ENCODE measurements at regions not wholly inside any gene's neighbourhood (a gene's known extent, or its start where the extent isn't known, plus 50 kb on each side); places are given as distances from the start of the nearest gene placed in this dataset.
"Not testable (repeated sequence)": the region's sequence is repeated elsewhere in the genome, so short reads cannot be mapped to it uniquely, and the experiment has no call there.

DNA sequence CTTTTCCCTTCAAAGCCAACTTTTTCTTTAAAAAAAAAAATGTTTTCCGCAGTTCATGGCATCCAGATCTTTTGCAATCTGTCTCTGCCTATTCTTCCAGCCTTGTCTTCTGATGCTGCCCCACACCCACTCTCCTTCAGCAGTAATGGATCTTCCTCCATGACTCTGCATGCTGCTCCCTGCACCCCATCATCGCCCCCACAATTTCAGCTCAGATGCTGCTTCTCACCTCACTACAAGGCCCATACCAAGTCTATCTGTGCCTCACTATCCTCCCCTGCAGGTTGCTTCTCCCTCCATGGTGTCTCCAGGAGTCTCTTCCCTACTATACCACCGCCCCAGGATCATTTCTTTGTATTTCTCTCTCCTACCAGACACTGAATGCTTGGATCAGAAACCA is 260.6 kb downstream of the ANAPC1 start:
- WGBS (ENCODE audit: low lambda C conversion rate, missing lambda C conversion rate) = 97% methylated on average over 3 of the region's 3 CpGs
- Histone ChIP-seq H4K20me1 (ENCODE audit: insufficient read depth, poor library complexity, severe bottlenecking) (no peaks in the 10 kb centered on the region), H2AFZ (no peak overlapping the region), H3K9me2 (replicated peaks; ENCODE audit: insufficient read depth) (no peaks in the 10 kb centered on the region), H3K27me3 (no peaks in the 10 kb centered on the region), H3K4me2 (no peak overlapping the region), H3K27ac (no peak overlapping the region), H3K79me2 (no peaks in the 10 kb centered on the region), H3K4me3 (no peak overlapping the region), H3K9me3 (ENCODE audit: low read depth) (no peaks in the 10 kb centered on the region), H3K36me3 (replicated peaks; ENCODE audit: insufficient read depth, low read depth) (no peaks in the 10 kb centered on the region), H3K4me1 (ENCODE audit: insufficient read depth) (peaks cover under 1% of the 10 kb centered on the region)
- TF ChIP-seq EZH2 (IDR thresholded peaks at IDR 0.05; ENCODE audit: borderline replicate concordance) = no peak
- no peak for TF ChIP-seq EZH2phosphoT487 (IDR thresholded peaks at IDR 0.05; ENCODE audit: low read depth, severe bottlenecking, unreplicated experiment)
- TF ChIP-seq CTCF (IDR thresholded peaks at IDR 0.05; ENCODE audit: poor library complexity) = no peak
- DNase-seq (ENCODE audit: low spot score) = no peak

- no peaks in the 10 kb centered on the region for H3K27me3 ChIP-seq
- no peaks in the 10 kb centered on the region for H3K79me2 ChIP-seq
- H4K20me1 ChIP-seq (ENCODE audit: insufficient read depth, poor library complexity, severe bottlenecking) = no peaks in the 10 kb centered on the region
- no peaks in the 10 kb centered on the region for H3K36me3 ChIP-seq (replicated peaks; ENCODE audit: insufficient read depth, low read depth)
- H3K4me2 ChIP-seq = no peak overlapping the region
- no peaks in the 10 kb centered on the region for H3K9me2 ChIP-seq (replicated peaks; ENCODE audit: insufficient read depth)
- 74% methylated on average over 3 of the region's 3 CpGs for WGBS (ENCODE audit: low lambda C conversion rate, missing lambda C conversion rate)
- H3K4me1 ChIP-seq (ENCODE audit: insufficient read depth) = no peaks in the 10 kb centered on the region
- peak; percentile 53 for DNase-seq (ENCODE audit: low spot score)
- peak overlapping the region; percentile 68 for H3K27ac ChIP-seq
- H3K9me3 ChIP-seq (ENCODE audit: low read depth) = no peaks in the 10 kb centered on the region
- no peak overlapping the region for H2AFZ ChIP-seq
- TF ChIP-seq CTCF (IDR thresholded peaks at IDR 0.05; ENCODE audit: poor library complexity) = no peak
- no peak for TF ChIP-seq EZH2phosphoT487 (IDR thresholded peaks at IDR 0.05; ENCODE audit: low read depth, severe bottlenecking, unreplicated experiment)
- TF ChIP-seq EZH2 (IDR thresholded peaks at IDR 0.05; ENCODE audit: borderline replicate concordance) = no peak
- no peak overlapping the region for H3K4me3 ChIP-seq
Measured at GRCh38 chr2:111624411-111625156, 259.4 kb downstream of the ANAPC1 start.

DNA sequence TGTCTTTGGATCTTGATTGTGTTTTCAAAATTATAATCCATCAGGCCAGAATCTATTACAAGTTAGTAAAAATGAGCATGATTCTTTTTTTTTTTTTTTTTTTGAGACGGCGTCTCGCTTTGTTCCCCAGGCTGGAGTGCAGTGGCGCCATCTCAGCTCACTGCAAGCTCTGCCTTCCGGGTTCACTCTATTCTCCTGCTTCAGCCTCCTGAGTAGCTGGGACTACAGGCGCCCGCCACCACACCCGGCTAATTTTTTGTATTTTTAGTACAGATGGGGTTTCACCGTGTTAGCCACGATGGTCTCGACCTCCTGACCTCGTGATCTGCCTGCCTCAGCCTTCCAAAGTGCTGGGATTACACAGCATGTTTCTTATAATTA is 258.8 kb downstream of the ANAPC1 start:
- not testable (repeated sequence) for H3K9me3 ChIP-seq (ENCODE audit: low read depth); H2AFZ ChIP-seq; H3K4me3 ChIP-seq; H4K20me1 ChIP-seq (ENCODE audit: insufficient read depth, poor library complexity, severe bottlenecking); H3K4me1 ChIP-seq (ENCODE audit: insufficient read depth); H3K79me2 ChIP-seq; H3K36me3 ChIP-seq (replicated peaks; ENCODE audit: insufficient read depth, low read depth); DNase-seq (ENCODE audit: low spot score); H3K9me2 ChIP-seq (replicated peaks; ENCODE audit: insufficient read depth); H3K27me3 ChIP-seq; H3K4me2 ChIP-seq
- WGBS (ENCODE audit: low lambda C conversion rate, missing lambda C conversion rate) = 93% methylated on average over 8 of the region's 12 CpGs
- H3K27ac ChIP-seq = peak overlapping the region; percentile 68

GRCh38 chr2:111626037-111626864 is 257.7 kb downstream of the ANAPC1 start:
- H4K20me1 ChIP-seq (ENCODE audit: insufficient read depth, poor library complexity, severe bottlenecking) = no peaks in the 10 kb centered on the region
- no peaks in the 10 kb centered on the region for H3K4me1 ChIP-seq (ENCODE audit: insufficient read depth)
- no peak for DNase-seq (ENCODE audit: low spot score)
- TF ChIP-seq CTCF (IDR thresholded peaks at IDR 0.05; ENCODE audit: poor library complexity) (no peak), EZH2 (IDR thresholded peaks at IDR 0.05; ENCODE audit: borderline replicate concordance) (no peak), EZH2phosphoT487 (IDR thresholded peaks at IDR 0.05; ENCODE audit: low read depth, severe bottlenecking, unreplicated experiment) (no peak)
- no peak overlapping the region for H2AFZ ChIP-seq
- no peak overlapping the region for H3K4me3 ChIP-seq
- WGBS (ENCODE audit: low lambda C conversion rate, missing lambda C conversion rate) = 92% methylated on average over 2 of the region's 2 CpGs
- H3K27me3 ChIP-seq = no peaks in the 10 kb centered on the region
- no peaks in the 10 kb centered on the region for H3K36me3 ChIP-seq (replicated peaks; ENCODE audit: insufficient read depth, low read depth)
- no peaks in the 10 kb centered on the region for H3K9me2 ChIP-seq (replicated peaks; ENCODE audit: insufficient read depth)
- H3K79me2 ChIP-seq = no peaks in the 10 kb centered on the region
- no peaks in the 10 kb centered on the region for H3K9me3 ChIP-seq (ENCODE audit: low read depth)
- H3K27ac ChIP-seq = peak overlapping the region; percentile 68
- H3K4me2 ChIP-seq = no peak overlapping the region
